HG03469 (cell line): ENCODE measurements at regions not wholly inside any gene's neighbourhood (a gene's known extent, or its start where the extent isn't known, plus 50 kb on each side); places are given as distances from the start of the nearest gene placed in this dataset.
"Not testable (repeated sequence)": the region's sequence is repeated elsewhere in the genome, so short reads cannot be mapped to it uniquely, and the experiment has no call there.

ENCODE experiments used
- ATAC-seq: cut with Tn5 transposase; IDR thresholded peaks from one replicate; pipeline ENCODE4 v1.9.1; 2021; ENCODE audit warnings: mild to moderate bottlenecking, moderate library complexity, moderate number of reproducible peaks; ENCODE audit not compliant: unreplicated experiment

- no peak for ATAC-seq
Observed at GRCh38 chr9:3660936-3661335, 135.1 kb upstream of the RFX3 start.

GRCh38 chr9:3659647-3660046 lies 133.8 kb upstream of the RFX3 start:
- ATAC-seq, result no peak

GRCh38 chr9:3658964-3659363 lies 133.2 kb upstream of the RFX3 start:
- no peak for ATAC-seq

- ATAC-seq, result no peak
Observed at GRCh38 chr9:3656224-3656623, 130.4 kb upstream of the RFX3 start.

- ATAC-seq, result no peak
Observed at GRCh38 chr9:3650994-3651622, 125.3 kb upstream of the RFX3 start.

GRCh38 chr9:3648722-3649246 lies 123.0 kb upstream of the RFX3 start:
- no peak for ATAC-seq

GRCh38 chr9:3648266-3648665 lies 122.5 kb upstream of the RFX3 start:
- no peak for ATAC-seq

GRCh38 chr9:3647652-3648051 lies 121.9 kb upstream of the RFX3 start:
- ATAC-seq, result no peak

GRCh38 chr9:3646226-3646625 lies 120.4 kb upstream of the RFX3 start:
- no peak for ATAC-seq

GRCh38 chr9:3642075-3642474 lies 116.3 kb upstream of the RFX3 start:
- ATAC-seq, result not testable (repeated sequence)

- ATAC-seq, result no peak
Observed at GRCh38 chr9:3629495-3629894, 103.7 kb upstream of the RFX3 start.

GRCh38 chr9:3628239-3628638 lies 102.4 kb upstream of the RFX3 start:
- no peak for ATAC-seq

- peak; percentile 86 for ATAC-seq
Observed at GRCh38 chr9:3608011-3608410, 82.2 kb upstream of the RFX3 start.

GRCh38 chr9:3600672-3601071 lies 74.9 kb upstream of the RFX3 start:
- ATAC-seq, result no peak

- no peak for ATAC-seq
Observed at GRCh38 chr9:3597792-3598191, 72.0 kb upstream of the RFX3 start.

- no peak for ATAC-seq
Observed at GRCh38 chr9:3586066-3586465, 60.3 kb upstream of the RFX3 start.

GRCh38 chr9:3585606-3586005 lies 59.8 kb upstream of the RFX3 start:
- ATAC-seq, result no peak

GRCh38 chr9:3578786-3579185 lies 53.0 kb upstream of the RFX3 start:
- no peak for ATAC-seq

- no peak for ATAC-seq
Observed at GRCh38 chr9:3576328-3576727, 50.5 kb upstream of the RFX3 start.

- no peak for ATAC-seq
Observed at GRCh38 chr9:3575821-3576220, 50.0 kb upstream of the RFX3 start.
